Embryonic facial prominence (tissue), 1 donor: ENCODE measurements at regions not wholly inside any gene's neighbourhood (a gene's known extent, or its start where the extent isn't known, plus 50 kb on each side); places are given as distances from the start of the nearest gene placed in this dataset.
"Not testable (repeated sequence)": the region's sequence is repeated elsewhere in the genome, so short reads cannot be mapped to it uniquely, and the experiment has no call there.

Experiments
- DNase-seq: peaks from one replicate; pipeline ENCODE4 v3.0.0-alpha.2; 2016; ENCODE audit errors: extremely low spot score

- DNase-seq: no peak
Measured at GRCh38 chr12:97984436-97984835, 521.8 kb downstream of the RMST start.

DNA sequence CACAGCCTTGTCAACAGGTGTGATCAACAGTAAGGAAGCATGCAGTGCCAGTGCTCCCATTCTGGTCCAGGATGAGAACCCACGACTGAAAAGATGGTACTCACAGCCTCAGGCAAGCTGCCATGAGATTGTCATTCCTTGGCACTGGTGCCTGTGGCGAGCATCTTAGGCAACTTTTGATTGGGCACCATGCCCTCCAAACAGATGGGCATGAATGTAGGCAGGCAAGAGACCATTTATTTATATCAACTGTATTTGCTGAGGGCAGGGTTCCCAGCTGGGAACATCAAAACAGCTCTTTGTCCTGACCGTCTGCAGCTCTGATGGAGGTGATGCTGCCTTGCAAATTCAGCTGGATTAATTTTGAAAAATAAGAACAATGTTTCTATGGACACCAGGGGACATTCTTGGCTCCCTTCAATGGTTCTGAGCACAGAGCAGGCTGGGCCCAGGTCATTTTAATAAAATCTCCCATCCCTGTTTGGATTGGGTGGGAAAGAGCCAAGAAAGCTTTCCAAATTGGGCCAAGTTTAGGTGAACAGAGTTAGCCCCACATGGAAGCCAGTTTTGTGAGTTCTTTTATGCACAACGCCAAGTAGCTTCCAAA, 522.5 kb downstream of the RMST start:
- DNase-seq: no peak

DNA sequence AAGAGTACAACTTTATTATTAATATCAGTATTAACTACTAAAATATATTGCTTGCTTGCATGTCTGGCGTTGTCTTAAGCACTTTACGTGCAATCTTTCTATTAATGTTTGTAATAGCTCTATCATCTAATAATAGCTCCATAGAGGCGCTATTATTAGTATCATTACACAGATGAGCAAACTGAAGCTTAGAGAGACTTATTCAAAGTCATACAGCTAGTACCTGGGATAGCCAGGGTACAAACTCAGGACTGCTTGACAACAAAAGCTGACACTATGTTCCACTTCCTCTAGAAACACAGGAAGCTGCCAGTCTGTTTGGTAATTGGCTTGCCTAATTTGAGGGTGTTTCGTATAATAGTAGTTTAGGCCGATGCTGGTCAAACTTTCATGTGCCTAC, 523.2 kb downstream of the RMST start:
- DNase-seq: no peak

DNA sequence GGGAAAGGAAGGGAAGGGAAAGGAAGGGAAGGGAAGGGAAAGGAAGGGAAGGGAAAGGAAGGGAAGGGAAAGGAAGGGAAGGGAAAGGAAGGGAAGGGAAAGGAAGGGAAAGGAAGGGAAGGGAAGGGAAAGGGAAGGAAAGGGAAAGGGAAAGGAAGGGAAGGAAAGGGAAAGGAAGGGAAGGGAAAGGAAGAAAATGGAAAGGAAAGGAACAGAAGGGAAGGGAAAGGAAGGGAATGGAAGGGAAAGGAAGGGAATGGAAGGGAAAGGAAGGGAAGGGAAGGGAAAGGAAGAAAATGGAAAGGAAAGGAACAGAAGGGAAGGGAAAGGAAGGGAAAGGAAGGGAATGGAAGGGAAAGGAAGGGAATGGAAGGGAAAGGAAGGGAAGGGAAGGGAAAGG, 526.0 kb downstream of the RMST start:
- not testable (repeated sequence) for DNase-seq

- DNase-seq: no peak
Measured at GRCh38 chr12:97989366-97989940, 525.9 kb upstream of the TMPO start.

GRCh38 chr12:97994746-97995484, 520.5 kb upstream of the TMPO start:
- DNase-seq: no peak

DNA sequence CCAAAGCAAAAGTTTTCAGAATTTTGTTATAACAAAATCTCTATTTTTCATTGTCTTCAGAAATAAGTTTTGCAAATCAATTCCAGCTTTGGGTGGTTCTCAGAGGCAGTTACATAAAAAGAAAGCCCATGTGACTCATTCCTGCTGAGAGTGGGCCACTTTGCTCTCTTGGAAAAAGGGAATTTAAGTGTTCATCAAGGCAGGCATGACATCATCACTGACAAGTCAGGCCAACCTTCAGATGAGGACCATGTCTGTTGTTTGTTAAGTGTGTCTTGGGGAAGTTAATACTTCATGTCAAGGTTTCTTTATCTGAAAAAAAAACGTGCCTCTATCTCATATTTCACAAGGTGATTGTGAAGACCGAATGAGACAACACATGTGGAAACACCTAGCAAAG, 519.8 kb upstream of the TMPO start:
- no peak for DNase-seq

DNA sequence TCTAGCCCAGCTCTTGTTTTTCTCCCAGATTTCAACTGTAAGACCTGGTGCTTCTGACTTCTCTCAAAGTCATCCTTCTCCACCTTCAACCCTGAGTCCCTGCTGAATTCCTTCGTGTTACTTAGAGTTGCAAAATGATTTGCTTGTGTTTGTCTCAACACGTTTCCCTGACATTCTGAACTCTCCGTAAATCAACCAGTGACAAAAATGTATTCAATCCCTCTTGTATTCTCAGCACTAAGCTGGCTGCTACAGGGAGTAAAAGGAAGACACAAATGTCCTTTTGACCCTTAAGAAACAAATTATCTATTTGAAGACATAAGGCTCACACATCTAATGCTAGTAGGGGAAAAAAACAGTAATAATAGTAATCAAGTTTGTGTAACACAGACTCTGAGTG, 514.0 kb upstream of the TMPO start:
- DNase-seq: no peak

- no peak for DNase-seq
Measured at GRCh38 chr12:98002887-98003493, 512.4 kb upstream of the TMPO start.

- no peak for DNase-seq
Measured at GRCh38 chr12:98007963-98008362, 507.4 kb upstream of the TMPO start.

DNA sequence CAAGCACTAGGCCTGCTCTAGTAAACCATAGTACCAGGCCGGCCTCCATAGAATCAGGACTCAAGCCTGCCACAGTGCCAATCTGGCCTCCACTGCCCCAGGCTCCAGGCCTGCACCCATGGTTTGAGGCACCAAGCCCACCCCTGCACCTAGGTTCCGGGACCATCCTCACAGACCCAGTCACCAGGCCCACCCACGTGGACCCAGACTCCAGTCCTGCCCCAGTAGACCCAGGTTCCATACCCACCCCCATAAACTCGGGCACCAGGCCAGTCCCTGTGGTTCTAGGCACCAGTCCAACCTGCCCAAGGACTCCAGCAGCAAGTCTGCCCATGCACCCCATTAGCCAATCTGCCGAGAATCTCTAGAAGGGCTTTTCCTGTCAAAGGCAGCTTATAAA, 501.8 kb upstream of the TMPO start:
- DNase-seq: no peak

GRCh38 chr12:98018836-98019235, 496.6 kb upstream of the TMPO start:
- DNase-seq: no peak

- no peak for DNase-seq
Measured at GRCh38 chr12:98020376-98020775, 495.0 kb upstream of the TMPO start.

DNA sequence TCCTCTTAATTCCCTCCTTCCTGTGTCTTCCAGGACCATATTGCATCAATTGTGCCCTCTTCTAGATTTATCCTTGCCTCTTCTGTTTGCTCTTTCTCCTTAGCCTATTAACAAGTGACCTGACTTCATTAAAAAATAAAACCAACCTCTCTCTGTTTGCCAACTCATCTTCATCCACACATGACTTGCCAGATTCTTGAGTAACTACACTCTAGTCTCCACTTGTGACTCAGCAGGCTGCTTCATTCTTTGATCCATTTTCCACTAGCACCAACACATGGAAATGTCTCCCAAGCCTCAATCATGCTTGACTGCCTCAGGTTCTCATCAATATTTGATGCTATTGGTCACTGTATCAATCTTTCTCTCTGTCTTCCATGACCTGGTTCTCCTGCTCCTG, 492.4 kb upstream of the TMPO start:
- DNase-seq: no peak

DNA sequence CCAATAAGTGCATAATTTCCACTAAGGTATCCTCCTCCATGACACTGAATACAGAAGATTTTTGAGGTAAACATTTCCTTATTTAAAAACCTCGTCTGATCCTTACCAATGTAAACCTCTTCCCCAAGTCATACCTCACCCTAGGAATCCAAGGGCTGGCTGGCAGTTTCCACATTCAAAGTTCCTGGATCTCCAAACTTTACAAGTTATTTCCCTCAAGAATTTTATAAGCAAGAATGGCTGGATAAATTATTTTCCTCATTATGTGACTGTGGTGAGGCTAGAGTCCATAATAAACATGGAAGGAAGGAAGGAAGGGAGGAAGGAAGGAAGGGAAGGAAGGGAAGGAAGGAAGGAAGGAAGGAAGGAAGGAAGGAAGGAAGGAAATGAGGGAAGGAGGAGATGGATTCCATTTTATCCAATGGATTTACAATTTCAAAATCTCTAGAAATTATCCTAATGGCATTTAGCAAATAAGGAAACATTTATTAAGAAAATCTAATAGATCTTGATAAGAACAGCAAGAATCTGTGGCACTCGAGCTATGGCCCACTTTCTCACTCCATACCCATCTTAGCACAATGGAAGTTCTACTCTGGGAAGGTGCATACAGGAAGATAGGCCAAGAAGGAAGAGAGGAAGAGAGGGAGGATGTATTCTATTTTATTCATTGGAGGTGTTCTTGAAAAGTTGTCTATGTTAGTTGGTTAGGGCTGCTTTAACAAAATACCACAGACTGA, 477.8 kb upstream of the TMPO start:
- DNase-seq: no peak

DNA sequence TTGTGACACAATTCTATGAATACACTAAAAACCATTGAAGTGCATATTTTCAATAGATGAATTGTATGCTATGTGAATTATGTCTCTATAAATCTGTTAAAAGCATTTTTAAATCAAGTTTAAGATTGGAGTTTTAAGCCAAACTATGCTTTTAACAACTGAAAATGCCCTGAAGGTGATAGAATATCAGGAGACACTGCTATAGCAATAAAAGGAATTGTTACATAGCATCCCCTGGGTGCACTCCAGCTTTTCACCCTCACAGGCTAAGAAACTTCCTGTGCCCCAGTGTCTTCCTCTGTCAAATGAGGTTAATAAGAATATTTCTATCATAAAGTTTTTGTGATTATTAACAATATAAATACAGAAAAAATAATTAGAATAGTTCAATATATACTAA, 472.7 kb upstream of the TMPO start:
- DNase-seq: no peak

- no peak for DNase-seq
Measured at GRCh38 chr12:98045395-98045794, 470.0 kb upstream of the TMPO start.

- no peak for DNase-seq
Measured at GRCh38 chr12:98048326-98048725, 467.1 kb upstream of the TMPO start.

- DNase-seq: no peak
Measured at GRCh38 chr12:98053202-98053601, 462.2 kb upstream of the TMPO start.

GRCh38 chr12:98057701-98058100, 457.7 kb upstream of the TMPO start:
- no peak for DNase-seq

GRCh38 chr12:98058213-98058612, 457.2 kb upstream of the TMPO start:
- no peak for DNase-seq

DNA sequence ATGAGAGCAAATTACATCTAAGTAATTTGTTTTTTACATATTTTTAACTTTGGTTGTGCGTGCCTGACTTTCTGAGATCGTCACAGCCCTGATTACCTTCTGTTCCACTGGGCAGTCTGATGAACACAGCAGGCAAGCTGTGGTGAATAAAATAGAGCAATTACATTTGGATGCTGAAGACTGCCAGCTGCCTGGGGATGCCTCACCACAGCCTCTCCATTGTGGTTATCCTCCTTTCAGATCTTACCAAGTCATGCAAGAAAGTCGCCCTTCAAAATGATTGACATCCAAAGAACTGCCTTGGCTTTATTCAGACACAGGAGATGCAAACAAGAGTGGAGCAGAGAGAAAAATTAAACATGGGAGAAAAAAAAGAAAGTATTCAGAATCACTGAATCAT, 456.6 kb upstream of the TMPO start:
- DNase-seq: no peak
